Ecto neural progenitor cell (in vitro differentiated cells): ENCODE measurements at regions not wholly inside any gene's neighbourhood (a gene's known extent, or its start where the extent isn't known, plus 50 kb on each side); places are given as distances from the start of the nearest gene placed in this dataset.
"Not testable (repeated sequence)": the region's sequence is repeated elsewhere in the genome, so short reads cannot be mapped to it uniquely, and the experiment has no call there.

Experiments
- DNase-seq: peaks from one replicate; pipeline ENCODE4 v3.0.0-alpha.2; 2018; ENCODE audit warnings: low spot score

DNA sequence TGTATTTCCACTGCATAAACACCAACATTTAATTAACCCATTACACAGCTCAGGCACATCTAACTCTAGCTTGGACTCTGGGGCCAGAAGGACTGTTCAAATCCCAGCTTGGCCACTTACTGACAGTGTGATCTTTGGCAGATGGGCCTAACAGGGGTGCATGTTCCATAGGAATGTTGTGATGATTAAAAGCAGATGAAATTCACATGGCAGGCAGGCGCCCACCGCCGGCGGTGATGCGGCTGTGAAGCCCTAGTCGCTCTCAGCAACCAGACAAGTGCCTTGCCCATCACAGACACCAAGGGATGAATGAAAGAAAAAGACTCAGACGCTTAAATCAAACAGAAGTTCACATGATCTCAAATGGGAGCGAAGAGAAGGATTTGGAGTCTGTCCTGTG lies 84.6 kb upstream of the WSB1 start:
- DNase-seq, result no peak

DNA sequence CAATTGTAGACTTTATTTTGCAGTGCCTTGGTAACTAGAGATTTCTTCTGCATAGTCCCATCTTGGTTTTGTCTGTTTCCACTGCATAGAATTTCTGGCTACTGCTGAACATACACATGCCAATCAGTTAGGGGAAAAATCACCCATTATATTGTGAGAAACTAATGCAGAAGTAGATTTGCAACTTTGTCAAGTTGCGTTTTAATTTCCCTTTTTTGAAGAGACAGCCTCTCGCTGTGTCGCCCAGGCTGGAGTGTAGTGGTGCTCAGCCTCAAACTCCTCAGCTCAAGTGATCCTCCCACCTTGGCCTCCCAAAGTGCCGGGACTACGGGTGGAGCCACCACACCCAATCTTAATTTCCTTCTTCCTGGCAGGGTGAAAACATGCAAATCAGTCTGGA lies 83.1 kb upstream of the WSB1 start:
- DNase-seq, result not testable (repeated sequence)

DNA sequence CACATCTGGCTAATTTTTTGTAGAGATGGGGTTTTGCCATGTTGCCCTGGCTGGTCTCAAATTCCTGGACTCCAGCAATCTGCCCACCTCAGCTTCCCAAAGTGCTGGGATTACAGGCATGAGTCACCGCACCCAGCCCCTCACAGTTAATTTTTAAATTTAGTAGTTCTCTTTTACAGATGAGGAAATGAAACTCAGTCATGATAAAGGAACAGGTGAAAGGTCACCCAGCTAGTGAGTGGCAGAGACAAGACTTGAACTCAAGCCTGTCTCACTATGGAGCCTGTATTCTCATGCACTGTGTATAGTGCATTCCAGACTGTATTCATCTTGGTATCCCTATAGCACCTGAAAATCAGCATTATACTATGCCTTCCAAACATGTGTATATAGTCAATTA lies 77.1 kb upstream of the WSB1 start:
- no peak for DNase-seq

DNA sequence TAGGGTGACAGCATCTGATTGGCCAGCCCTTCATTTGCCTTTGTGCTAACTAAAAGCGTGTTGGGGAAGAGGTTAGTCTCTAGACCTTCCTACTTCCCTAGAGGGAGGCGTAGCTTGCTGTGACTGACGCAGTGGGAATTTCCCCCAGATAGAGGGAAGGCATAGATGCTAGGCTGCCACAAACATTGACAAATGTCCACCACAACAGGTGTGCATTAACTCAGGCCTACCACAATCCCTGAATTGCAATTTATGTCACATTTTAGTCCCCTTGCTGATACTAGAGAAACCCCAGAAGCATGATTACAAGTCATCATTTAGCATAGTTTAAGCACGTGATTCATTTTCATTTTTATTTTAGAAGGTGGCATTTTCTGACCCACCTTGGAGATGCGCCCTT lies 76.3 kb upstream of the WSB1 start:
- no peak for DNase-seq

DNA sequence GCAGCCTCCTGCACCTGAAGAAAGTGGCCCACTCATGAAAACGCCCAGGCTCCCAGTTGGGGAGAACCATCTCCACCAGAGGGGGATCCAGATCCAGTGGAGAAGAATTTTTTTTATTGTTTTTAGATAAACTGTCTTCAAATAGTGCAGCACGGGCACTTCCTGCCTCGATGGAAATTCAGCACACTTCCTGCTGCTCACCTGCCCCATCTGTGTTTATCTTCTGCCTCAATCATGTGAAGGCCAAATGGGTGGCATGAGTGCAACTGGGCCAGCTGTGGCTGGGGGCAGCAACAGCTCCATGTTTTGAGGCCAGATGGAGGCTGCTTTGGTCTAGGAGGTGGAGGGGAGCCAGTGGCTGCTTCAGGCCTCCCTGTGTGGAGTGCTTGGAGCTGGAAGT lies 75.9 kb upstream of the WSB1 start:
- no peak for DNase-seq

DNA sequence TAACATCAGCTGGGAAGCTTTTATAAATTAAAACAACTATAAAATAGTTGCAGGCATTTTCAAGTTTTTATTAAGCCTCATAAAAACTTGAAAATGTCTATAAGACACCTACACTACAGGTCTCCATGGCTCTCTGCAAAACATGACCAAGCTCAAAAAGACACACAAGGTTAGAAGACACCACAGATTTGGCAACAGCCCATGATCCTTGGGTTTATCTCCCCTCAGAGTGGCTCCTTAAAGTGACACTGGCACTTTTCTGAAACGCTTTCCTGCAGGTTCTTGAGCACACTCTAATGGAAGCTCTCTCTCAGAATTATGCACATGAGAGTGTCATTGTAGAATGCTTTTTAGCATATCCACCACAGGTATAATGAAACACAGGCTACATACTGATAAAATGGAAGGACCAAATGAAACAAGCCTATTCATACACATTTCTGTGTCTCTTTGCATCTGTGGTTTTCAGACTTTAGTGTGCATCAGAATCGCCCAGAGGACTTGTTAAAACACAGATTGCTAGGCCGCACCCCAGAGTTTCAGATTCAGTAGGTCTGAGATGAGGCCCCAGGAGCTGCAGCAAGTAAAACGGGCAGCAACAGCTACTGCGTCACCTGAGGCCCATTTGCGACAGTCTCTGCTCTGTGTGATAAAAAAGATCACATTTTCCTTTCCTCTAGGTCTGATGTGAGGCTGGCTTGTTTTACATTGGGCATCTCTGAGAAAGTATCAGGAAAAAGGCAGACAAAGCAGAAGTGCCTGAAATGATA lies 75.0 kb upstream of the WSB1 start:
- no peak for DNase-seq

DNA sequence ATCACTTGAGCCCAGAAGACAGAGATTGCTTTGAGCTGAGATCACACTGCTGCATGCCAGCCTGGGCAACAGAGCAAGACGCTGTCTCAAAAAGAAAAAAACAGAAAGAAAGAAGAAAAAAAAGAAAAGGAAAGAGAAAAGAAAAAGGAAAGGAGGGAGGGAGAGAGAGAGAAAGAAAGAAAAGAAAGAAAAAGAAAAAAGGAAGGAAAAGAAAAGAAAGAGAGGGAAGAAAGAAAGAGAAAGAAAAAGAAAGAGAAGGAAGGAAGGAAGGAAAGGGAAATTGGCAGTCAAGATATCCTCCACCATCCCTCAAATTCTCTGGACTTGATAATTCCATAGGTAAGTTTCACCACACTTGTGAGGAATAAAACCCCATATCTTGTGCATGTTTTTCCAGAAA lies 71.4 kb upstream of the WSB1 start:
- DNase-seq, result no peak

DNA sequence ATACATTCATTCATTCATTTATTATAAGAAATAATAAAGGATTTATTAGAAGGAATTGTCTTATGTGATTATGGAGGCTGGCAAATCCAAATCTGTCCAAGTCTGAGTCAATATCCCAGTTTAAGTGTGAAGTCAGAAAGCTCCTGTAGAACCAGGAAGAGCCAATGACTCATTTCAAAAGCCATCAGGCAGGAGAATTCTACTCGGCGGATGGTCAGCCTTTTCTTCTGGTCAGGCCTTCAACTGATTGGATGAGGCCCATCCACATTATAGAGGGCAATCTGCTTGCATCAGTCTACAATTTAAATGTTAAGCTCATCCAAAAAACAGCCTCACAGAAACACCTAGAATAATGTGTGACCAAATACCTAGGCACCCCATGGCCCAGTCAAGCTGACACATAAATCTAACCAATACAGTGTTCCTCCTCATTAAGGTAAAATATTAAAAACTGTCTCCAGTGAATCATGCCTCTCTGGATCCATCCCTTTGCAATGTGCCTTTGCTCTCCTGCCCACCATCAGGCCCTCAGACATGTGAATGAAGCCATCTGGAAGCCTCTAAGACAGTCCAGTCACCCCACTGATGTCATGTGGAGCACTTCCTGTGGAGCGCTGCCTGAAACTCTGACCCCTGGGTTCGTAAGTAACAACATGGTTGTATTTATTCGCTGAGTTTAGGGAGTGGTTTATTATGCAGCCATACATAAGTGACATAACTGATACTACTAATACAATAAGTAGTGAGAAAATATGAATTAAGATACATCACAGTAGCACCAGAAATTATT lies 69.2 kb upstream of the WSB1 start:
- DNase-seq, result no peak

DNA sequence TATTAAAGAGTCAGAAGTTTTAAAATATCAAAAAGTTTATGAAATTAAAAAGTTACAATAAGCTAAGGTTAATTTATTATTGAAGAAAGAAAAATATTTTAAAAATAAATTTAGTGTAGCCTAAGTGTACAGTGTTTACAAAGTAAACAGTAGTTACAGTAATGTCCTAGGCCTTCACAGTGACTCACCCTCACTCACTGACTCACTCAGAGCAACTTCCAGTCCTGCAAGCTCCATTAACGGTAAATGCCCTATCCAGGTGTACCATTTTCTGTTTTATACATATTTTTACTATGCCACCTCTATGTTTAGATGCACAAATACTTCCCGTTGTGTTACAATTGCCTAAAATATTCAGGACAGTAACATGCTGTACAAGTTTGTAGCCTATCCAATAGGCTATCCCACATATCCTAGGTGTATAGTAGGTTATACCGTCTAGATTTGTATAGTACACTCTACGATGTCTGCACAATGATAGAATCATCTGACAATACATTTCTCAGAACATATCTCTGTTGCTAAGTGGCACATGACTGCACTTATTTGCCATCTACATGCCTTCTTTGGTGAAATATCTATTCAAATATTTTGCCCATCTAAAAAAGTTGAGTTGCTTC lies 67.2 kb upstream of the WSB1 start:
- no peak for DNase-seq

DNA sequence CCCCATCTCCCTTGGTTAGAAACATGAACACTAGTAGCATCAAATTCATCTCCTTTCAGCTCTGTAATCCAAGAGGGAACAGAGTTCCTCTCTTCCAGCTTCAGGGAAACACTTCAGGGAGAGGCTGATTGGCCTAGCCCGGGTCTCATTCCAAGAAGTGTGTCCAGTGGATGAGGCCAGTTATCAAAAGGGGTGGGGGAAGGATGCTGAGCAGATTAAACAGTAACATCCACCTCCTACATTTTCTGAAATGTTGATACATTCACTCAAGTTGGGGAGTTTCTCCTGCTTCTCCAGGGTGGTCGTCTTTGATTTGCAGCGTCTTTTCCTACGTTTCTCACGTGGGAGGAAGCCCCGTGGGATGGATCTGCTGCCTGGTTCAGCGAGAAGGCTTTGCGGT lies 62.9 kb upstream of the WSB1 start:
- DNase-seq, result no peak

DNA sequence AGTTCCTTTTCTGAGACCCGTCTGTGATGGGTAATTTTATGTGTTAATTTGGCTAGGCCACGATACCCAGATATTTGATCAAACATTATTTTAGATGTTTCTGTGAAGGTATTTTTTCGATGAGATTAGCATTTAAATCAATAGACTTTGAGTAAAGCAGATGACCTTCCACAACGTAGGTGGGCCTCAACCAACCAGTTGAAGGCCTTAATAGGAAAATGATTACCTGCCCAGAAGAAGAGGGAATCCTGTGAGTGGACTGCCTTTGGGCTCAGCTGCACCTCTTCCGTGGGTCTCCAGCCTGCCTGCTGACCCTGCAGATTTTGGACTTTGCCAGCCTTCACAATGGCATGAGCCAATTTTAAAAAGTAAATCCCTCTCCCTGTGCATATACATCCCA lies 61.6 kb upstream of the WSB1 start:
- DNase-seq, result no peak

DNA sequence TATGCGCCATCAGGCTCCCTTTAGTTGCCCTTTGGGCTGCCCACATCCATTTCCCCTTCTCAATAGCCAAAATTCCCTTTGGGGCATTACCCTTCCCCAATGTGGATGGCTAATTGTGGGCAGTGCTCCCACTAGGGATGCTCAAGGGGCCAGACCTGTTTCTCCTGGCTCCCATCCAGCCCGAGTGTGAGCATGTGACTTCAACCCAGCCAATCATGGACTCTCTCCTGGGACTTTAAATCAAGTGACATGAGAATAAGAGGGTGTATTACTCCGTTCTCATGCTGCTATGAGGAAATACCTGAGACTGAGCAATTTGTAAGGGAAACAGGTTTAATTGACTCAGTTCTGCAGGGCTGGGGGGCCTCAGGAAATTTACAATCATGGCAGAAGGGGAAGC lies 60.9 kb upstream of the WSB1 start:
- no peak for DNase-seq

DNA sequence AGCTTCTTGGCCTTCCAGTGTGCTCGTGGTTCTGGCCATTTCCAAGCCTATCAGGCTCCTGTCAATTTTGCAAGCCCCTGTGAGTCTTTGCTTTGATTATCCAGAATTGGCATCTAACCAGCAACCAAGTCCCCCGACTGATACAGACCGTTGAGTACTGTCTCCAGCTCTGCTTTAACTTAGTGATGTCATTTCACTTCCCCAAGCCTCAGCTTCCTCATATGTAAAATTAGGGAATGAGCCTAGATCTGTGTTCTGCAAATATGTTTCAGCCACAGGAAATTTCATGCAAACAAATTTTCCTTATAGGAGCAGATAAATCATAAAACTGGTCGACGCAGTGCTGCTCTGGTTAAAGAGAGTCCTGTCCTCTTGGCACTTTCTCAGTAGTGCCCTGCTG lies 60.1 kb upstream of the WSB1 start:
- DNase-seq, result no peak

DNA sequence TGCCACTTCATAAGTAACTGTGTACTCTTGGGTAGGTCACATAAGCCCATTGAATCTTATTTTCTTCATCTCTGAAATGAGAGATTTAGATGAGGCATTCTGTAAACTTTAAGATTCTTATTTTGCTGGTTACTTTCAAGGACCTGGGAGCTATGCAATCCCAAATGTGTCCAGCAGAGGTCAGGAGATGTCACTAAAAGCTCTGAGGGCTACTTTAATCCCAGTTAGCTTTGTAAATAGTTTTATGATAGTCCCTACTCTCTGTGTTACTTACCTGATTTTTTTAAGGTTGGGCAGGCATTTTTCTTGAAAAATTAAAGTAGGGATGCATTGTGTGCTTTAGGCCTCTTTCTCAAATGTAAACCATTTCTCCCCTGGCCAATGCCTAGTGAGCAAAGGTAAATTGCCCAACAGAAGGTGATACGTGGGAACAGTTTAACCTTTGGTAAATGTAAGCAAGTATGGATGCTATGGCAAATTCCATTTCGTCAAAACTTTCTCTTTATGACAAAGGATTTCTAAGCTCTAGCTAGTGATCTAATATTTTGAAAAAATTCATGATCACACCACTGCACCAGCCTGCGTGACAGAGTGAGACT lies 57.1 kb upstream of the WSB1 start:
- DNase-seq, result no peak

DNA sequence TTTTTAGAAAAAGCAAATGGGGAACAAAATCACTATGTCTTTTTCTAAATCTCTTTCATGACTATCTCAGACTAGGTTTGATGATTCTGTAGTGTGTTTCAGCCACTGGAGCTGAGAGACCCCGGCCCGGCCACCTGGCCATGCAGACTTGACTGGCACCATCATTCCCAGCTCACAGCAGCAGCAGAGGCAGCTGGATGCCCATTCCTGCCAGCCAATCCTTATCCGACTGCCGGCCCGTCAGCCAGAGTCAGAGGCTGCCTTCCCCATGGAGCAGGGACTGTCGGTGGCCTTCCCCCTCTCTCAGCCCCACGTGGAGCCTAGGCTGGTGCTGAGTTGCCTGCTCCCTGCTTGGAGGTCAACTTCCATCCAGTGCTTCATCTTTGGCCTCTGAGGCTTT lies 56.0 kb upstream of the WSB1 start:
- DNase-seq, result no peak

DNA sequence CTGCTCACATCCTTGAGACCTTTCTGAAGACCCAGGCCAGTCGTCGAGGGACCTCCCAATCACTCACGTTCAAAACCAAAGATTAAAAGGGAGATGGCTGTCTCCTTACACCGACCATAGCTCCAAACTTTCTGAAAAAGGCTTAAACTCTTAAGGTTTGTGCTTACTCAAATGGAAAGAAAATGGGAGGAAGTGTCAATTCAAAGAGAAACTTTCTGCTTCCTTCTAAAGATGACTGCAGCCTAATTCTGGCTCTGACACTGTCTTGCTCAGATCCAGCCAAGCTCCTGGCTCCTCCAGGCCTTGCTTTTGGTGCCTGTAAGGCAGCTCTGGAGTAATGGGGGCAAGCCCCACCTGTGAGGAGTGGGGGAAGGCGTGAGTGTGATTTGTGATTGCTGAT lies 54.9 kb upstream of the WSB1 start:
- DNase-seq, result no peak

DNA sequence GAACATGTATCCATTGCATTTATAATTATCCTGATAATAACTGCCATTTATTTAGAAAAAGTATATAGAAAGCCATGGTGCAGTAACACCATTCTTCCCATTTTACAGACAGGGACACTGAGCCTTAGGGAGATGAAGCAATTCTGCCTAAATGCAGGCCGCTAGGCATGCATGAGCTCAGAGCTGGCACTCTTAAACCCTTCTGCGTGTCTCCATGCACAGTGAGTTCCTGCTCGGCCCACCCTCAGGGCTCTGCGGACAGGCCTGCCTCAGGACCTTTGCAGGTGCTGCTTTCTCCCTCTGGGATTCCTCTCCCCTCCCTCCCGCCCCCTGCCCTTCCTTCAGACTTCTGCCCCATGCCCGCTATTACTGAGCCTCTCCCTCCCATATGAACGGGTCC lies 54.3 kb upstream of the WSB1 start:
- no peak for DNase-seq

DNA sequence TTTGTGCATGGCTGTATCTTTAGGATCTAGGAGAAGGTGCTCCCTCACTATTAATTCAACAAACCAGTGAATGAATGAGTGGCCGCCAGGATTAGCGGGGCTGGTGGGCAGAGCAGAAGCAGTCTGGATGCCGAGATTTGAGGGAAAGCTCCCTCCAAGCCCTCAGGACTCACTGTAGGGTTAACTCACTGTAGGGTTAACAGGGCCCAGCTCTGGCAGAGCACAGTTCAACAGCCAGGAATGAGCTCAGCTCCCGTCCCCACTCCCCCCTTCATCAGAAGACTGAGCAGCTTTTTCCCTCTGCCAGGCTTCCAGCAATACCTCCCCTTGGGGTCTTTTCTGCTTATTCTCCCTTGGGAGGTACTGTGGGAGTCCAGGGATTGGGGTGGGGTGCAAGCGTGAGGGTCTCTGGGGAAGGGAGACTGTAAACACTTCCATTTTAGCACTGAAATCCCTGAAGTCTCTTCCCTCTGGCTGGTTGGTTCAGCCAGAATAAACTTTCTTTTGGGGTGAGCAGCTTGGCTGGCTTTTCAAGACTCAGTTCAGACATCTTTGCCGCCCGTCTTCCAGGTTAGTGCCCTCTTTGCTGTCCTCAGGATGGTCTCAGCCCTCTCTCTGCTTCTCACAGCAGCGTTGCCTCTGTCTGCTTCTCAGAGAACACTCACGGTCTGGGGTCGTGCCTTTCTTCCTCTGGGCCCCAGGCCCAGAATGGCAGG lies 53.7 kb upstream of the WSB1 start:
- no peak for DNase-seq

DNA sequence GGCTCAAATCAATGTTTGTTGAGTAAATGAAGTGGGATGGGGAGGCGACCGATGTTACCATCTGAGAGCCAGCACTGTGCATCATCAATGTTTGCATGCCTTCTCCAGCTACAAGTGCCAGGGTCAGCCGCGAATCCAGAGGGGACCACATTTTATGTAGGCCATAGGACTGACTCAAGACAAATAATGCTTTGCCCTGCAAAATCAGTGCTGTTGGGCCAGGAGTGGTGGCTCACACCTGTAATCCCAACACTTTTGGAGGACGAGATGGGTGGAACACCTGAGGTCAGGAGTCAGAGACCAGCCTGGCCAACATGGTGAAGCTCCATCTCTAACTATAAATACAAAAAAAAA lies 53.1 kb upstream of the WSB1 start:
- no peak for DNase-seq

DNA sequence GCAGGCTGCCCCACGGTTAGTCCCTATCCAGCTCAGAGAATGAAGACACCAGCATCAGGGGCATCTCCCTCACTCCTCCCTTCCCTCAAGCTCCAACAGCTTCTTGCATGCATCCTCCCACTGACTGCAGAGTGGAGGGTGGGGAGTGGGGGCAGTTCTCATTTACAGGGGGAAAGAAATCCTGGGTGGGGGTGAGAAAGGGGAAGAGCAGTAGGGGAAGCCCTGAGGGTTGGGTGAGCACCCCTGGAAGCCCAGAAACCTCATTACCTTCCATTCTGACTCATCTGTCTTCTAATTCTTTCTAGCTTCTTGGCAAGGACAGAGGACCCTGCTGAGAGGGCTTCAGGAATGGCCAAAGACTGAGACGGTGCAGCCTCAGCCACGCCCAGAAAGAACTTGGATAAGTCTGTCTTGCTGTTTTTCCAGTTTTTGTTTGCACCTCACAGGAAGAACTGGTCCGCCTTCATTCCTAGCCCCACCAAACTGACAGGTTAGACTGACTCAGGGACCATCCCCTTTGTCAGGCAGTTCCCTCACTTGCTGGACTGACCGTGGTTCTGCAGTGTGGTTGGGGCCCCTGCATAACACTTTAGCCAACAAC lies 52.5 kb upstream of the WSB1 start:
- no peak for DNase-seq

DNA sequence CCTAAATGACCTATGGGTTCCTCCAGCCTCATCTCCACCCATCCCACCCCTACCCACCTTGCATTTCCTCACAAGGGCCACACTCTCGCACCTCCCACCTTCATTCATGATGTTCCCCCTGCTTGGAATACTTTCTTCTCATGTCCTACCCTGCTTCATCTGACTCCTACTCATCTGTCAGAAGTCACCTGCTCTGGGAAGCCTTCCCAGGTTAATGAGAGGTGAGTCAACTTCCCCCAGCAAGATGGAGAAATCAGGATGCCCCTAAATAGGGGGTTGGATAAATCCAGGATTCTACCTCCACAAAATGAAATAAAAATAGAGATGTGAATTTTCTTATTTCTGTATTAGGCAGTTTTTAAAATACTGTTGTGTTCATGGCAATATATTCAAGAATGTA lies 51.0 kb upstream of the WSB1 start:
- DNase-seq, result no peak

DNA sequence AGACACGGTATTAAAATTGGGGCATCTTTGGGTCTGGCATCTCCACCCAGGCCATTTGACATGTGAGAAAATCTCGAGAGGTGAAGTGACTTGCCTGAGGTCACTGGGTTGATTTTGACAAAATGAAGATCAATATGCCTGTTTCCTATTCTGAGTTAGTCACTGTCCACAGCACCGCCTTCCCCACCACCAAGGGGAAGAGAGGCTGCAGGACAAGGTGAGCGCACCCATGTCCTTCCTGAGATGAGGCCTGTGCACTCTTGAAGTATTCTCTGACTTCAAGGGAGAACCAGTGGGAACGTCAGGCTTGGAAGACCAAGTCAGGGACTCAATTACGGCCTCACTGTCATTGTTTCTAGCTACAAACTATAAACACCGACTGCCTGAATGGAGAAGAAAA lies 49.9 kb upstream of the WSB1 start:
- DNase-seq, result no peak
